ENCODE measurements at regions not wholly inside any gene's neighbourhood (a gene's known extent, or its start where the extent isn't known, plus 50 kb on each side); places are given as distances from the start of the nearest gene placed in this dataset.

DNA sequence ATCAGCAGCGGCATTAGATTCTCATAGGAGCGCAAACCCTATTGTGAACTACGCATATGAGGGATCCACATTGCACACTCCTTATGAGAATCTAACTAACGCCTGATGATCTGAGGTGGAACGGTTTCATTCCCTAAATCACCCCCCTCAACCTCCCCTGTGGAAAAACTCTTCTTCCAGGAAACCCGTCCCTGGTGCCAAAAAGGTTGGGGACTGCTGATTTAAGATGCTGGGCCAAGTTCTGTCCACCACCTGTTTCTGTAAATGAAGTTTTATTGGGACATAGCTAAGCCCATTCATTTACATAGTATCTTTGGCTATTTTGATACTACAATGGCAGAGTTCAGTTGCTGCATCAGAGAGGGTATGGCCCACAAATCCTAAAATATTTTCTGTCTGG, 268.2 kb upstream of the PRDM1 start:
- no peak for DNase-seq (ENCODE audit: low read depth in 2 of 3, low spot score in 1 of 3)

DNA sequence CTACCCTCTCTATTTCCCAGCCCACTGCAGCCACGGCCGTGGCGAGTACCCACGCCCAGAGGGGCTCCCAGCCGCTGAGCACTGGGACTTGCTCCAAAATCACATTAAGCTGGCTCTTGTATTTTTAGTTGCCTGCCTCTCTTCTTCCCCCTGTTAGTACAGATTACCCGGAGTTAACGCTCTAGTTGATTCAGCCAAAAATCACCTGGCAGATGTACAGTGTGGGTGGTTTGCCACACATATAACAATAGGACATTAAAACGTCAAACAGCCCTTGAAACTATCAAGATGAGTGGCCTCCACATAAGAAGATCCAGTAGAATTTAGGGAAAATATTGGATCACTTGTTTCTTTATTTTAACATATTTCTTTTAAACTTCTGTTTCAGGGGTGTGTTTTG, 268.8 kb upstream of the PRDM1 start:
- no peak for DNase-seq (ENCODE audit: low read depth in 2 of 3, low spot score in 1 of 3)

DNA sequence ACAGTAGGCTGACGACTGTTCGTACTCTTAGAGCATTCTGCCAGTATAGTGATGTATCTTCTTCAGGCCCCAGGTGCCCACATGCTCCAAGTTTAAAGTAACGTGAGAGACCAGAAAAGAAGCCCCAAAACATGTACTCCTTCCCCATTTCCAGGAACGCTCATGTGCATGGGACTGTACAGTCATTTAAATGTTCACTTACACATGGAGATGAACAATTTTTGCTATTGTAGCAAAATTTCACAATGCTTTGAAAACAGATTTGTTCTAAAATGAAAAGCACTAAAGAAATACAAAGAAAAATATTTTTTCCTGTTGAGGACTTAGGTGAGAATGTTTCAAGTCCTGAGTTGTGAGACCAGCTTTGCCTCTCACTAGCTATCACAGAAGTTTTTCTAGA, 269.3 kb upstream of the PRDM1 start:
- DNase-seq (ENCODE audit: low read depth in 2 of 3, low spot score in 1 of 3): no peak

DNA sequence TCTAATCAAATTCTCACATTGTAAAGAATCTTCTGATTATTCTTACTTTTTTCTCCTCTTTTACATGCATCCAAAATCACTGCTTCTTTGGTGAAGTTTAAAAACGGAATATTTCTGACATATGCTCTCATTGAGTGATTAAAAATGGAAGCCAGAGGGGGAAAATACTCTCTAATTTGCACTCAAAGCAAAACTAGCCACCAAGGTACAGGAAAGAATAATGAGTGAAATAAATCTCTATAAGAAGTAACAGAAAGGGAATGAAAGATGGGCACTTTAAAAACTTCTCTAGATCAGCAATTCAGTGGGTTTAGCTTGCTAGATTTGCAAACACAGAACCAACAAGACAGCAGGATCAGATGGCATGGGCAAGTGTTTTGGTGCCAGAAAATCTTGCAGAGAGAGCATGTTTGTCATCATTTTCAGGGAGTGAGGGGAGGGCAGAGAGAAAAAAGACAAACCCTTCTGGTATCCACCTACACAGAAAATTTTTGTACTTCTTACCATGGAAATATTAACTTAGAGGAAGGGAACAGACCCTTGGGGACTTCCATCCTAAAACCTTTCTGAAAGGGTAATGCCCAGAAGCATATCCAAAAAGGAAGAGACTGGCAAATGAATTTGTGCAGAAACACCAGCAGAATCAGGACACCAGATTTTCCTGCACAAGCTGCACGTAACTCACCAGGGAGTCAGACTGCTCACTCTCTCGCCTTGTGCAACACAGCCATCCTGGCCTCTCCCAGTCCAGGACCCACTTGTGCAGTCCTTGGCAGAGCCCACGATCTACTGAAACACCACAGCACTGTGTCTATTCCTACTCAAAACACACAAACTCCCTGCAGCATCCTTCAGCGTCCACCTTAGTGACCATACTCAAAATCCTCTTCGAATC, 270.2 kb upstream of the PRDM1 start:
- no peak for DNase-seq (ENCODE audit: low read depth in 2 of 3, low spot score in 1 of 3)

DNA sequence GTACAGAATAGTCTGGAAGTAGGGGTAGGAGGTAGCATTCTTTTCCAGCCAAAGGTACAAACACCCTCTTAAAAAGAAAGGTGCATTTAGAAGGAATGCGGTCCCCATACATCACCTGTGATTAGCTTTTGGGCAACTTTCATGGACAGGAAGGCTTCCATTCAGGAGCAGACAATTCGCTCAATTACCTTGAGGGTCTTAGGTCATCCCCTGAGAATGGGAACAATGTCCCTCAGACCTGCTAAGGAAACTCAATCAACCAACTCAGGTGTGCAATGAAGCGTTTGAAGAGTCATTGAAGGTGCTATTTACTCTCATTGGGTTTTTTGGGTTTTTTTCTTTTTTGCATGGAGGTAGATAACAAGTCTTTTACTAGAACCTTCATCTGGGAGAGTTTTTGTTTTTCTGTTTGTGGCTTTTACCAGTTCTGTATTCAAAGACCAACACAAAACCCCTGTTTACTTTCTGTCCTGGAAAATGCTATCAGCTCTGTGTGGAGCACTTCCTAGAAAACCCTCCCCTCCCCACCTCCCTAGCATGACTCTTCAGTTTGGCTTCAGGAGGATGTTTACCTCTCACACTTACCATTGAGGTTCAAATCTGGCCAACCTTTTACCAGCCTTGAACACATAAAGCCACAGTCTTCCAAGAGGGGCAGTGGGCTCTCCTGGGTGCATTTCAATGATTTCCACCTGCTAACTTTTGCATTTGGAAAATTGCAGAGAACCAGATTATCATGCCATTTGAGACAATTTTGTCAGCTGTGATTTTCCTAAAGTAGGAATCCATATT, 271.2 kb upstream of the PRDM1 start:
- no peak for DNase-seq (ENCODE audit: low read depth in 2 of 3, low spot score in 1 of 3)

DNA sequence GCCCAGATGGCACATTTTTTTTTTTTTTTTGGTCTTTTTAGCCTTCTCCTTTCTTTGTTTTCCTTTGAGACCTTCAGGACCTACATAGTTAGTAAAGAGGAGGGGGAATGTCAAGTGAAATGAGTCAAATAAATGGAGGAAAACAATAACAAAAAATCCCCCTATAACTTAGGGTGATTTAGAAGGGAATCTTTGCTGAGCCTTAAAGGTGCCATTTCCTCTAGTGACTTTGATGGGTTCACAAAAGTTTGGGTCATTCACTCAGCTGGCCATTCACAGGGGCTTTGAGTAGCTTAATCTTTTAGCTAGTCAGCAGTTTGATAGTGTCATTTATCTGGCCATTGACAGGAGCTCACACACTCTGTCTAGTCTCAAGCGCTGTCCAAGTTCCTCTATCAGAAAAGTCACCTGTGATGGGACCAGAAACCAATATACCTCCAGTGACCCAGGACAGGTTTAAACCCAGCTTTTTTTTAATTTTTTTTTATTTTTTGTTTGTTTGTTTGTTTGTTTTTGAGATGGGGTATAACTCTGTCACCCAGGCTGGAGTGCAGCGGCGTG, 275.1 kb upstream of the PRDM1 start:
- no peak for DNase-seq (ENCODE audit: low read depth in 2 of 3, low spot score in 1 of 3)

DNA sequence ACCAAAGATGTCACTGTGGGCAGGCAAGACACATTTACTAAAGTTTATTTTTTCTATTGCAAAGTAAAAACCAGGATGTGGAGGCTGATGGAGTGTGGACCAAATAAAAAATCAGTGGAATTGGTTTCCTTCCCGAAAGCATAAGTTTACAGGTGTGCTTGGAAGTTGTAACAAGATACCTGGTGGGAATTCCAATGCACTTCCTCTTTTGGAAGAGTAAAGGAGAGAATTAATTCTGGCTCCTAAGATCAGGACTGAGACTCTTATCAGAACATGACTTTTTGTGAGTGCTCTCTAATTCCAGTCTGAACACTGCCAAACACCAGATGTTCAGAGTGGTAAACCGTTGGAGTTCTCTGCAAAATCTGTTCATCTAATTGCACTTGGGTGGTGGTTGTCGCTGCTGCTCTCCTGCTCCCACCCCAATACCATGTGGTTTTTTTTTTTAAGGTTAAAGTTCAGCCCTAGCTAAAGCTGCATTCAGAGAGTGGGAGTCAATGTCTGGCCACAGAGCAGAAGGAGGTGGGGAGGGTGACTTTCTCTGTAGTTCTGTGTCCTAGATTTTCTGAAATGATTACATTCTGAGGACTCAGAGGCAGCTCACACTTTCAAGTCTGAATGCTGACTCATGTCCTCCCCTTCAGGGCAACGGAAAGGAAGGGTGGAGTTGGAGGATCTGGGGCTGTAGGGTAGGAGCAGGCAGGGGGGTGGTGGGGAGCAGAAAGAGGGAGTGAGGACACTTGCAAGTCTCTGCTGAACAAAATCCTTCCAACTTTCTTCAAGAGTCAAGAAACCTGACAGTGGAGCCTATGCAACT, 275.8 kb upstream of the PRDM1 start:
- DNase-seq (ENCODE audit: low read depth in 2 of 3, low spot score in 1 of 3): peak; percentile 43 to 55 (median 44)

DNA sequence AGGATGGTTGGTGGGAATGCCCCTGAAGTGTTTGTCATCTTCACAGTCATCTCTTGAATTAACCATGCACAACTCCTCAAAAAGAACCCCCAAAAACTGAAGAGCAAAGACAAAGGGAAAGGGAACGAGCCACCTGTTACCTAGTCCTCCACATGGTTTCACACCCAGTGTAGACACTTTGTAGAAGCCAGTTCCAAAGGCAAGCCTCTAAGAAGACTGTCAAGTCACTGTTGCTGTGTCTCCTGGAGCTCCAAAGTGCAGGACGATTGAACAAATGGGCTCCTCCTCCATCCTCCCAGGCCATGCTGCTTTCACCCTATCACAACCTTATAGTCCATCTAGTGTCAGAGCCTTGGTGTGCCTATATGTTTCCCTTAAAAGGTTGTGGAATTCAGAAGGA, 277.6 kb upstream of the PRDM1 start:
- DNase-seq (ENCODE audit: low read depth in 2 of 3, low spot score in 1 of 3): no peak

DNA sequence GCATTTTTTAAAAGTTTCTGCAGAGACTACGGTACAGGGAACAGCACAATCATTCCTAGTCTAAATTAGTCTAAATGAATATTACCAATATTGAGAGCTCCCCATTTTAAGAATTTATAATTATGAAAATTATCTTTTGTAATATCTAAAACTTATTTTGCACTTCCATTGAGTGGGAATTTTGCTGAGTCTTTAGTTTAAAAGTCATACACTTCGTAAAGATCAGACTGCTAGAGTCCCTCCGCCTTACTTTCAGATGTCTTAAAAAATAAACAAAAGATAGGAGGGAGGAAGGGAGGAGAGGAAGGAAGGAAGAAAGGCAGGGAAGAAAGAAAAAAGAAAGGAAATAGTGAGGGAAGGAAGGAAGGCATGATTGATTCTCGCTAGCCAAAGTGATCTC, 278.2 kb upstream of the PRDM1 start:
- no peak for DNase-seq (ENCODE audit: low read depth in 2 of 3, low spot score in 1 of 3)

DNA sequence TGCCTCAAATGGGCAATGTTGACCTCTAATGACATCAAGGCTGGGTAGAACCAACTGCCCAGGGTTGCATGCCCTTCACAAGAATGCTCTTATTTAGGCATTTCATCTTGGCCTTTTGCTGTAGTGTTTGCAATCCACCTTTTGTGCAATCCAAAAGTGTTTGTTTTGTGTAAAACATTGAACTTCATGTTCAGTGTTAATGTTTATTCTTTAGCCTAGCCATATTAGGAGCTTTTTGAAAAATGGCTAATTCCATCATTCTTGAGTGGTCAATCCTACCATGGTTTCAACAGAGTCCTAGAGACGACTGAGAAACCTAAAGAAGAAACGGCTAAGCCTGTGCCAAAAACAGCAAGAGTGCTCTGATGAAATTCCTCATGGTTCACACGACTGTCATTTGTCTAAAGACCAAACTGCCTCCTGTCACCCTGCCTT, 279.6 kb upstream of the PRDM1 start:
- DNase-seq (ENCODE audit: low read depth in 2 of 3, low spot score in 1 of 3): no peak

DNA sequence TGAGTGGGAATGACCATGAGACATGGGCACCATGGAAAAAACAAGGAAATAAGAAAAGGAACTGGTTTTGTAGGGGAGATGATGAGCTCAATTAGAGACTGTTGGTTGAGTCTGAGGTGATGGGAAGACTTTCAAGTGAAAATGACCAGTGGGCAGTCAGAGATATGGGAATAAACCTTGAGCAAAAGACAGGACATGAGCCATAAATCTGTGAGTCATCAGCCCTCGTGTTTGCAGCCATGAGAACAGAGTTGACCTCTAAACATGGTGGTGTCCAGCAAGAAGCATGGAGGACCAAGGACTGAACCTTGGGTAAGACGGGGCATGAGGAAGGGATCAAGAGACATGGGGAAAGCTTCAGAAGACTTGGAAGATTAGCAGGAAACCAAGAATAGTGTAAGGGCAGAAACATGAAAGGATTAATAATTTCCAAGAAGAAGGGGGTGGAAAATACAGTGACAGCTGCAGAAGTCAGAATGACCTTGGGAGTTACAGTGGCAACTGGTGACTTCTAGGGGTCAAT, 280.6 kb upstream of the PRDM1 start:
- no peak for DNase-seq (ENCODE audit: low read depth in 2 of 3, low spot score in 1 of 3)

DNA sequence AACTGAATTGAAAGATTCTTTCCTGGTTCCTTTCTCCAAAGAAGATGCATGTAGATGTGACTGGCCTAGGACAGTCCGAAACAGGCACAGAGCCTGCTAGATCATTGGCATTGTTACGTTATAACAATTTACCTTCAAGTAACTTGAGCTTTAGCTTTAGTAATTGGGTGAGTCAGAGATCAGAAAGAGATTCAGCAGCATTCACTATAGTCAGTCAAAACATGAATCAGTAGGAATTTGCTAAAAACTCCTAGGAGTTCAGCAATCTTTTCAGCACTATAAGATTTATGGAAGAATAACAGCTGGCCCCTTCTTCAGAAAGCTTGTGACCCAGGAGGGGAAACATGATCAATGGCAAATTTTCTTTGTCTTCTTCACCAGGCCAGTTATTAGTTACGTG, 281.7 kb upstream of the PRDM1 start:
- DNase-seq (ENCODE audit: low read depth in 2 of 3, low spot score in 1 of 3): no peak

DNA sequence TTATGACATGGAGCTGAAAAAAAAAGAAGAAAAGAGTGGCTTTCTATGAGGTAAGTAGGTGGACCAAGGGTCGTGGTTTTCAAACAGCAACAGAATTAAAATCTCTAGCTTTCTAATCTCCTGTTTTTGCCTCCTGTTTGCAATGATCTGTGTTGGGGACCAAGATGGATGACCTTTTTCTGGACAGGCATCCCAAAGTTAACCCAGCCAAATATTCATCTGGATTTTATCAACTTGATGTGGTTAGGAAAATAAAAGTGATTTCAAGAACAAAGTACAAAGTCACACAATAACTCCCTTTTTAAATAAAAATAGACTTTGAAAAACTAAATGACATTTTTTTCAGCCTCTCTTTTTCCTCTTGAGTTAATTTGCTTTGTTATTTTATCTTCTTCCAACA, 282.1 kb upstream of the PRDM1 start:
- no peak for DNase-seq (ENCODE audit: low read depth in 2 of 3, low spot score in 1 of 3)

DNA sequence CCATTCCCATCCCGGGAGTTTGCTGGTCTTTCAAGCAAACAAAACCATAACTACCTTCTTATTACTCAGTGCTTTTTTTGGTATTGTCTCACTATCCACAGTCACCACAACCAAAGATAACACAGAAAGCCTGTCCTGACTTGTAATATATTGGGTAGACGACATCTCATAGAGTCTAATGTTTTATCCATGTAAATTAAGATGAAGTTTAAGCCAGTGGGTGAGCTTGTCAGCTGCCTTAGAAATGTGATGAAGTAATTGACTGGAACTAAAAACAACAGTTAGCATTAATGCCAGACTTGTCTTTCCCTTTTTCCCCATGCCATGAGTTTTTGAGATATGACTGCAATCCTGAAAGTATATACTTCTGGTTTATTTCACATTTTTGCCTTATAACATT, 282.7 kb upstream of the PRDM1 start:
- DNase-seq (ENCODE audit: low read depth in 2 of 3, low spot score in 1 of 3): no peak

DNA sequence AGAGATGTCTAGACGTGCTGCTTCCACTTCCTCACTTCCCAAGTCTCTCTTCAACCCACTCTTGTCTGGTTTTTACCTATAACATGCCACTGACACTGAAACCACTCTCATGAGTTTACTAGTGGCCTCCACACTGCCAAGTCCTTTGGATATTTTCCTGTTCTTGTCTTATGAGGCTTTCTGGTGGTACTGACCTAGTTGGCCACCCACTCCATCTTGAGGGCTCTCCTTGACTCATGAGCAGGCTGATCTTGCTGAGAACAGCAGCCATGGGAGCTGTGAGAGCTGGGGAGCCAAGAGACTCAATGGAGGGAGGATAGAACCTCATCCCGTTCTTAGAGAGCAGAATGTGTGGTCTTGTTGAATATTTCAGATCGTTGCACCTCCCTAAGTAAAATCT, 283.4 kb upstream of the PRDM1 start:
- DNase-seq (ENCODE audit: low read depth in 2 of 3, low spot score in 1 of 3): no peak

DNA sequence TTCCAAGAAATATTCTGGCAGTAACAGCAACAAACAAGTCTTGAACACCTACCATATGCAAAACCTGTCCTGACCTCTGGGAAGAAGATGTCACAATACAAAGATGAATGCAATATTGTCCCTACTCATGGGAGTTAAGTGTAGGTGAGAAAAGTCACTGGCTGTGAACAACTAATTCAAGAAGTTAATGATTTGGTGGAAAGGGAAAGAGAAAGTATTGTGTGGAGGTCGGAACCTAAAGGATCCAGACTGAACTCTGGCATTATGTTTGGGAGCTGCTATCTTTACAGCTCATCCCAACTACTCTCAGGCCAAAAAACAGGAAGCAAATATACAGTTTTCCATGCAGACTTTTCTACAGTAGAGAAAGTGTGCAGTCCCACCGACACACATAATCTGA, 285.3 kb upstream of the PRDM1 start:
- no peak for DNase-seq (ENCODE audit: low read depth in 2 of 3, low spot score in 1 of 3)

DNA sequence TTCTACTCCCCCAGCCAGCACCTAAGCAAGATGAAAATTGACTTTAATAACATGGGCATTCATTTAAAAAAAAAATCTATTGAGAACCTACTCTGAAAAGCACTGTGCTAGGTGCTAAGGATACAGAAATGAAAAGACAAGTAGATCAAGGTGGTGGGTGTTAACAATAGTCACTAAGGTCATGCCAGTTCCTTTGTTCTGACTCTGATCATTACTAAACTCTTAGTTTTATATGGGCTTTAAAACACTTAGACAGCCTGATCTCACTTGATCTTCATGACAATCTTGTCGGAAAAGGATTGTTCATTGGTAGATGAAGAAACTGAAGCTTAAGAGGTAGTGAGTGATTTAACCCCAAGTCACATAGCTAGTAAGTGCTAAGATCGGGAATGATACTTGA, 285.7 kb upstream of the PRDM1 start:
- no peak for DNase-seq (ENCODE audit: low read depth in 2 of 3, low spot score in 1 of 3)

DNA sequence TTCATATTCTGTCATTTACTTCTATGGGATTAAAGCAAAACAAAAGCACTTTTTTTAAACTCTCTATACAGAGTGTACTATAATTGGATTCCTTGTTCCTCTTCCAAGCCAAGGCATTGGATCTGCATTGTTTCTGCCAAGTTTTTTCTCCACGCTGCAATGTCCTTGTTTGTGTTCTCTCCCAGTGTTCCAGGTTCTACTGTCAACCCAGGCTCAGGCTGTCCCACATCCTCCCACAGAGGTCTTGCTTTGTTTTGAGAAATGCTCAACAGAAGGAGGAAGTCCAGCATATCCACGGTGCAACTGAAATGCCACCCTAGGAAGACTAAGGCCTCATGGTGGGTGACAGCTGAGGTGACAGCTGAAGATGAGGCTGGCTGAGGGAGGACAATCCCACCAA, 287.1 kb upstream of the PRDM1 start:
- no peak for DNase-seq (ENCODE audit: low read depth in 2 of 3, low spot score in 1 of 3)

DNA sequence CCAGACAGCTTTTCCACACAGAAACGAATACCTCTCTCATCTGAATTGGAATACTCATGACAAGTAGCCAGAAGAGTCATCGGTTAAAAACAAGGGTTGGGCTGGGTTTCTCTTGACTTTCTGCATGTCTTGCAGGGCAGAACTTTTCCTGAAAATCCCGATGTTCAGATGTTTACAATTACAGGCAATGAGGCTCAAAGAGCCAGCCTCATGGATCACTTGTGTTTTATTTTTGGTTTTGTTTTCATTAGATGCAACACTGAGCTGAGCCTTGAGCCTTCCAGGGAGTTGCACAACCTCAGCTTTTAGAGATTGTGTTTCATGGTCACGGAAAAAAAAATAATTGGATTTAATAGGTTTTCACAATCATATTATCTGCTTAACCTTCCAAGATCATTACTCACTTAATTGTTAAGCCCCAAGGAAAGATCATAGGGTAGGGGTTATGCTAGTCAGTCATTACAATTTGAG, 288.1 kb upstream of the PRDM1 start:
- no peak for DNase-seq (ENCODE audit: low read depth in 2 of 3, low spot score in 1 of 3)

DNA sequence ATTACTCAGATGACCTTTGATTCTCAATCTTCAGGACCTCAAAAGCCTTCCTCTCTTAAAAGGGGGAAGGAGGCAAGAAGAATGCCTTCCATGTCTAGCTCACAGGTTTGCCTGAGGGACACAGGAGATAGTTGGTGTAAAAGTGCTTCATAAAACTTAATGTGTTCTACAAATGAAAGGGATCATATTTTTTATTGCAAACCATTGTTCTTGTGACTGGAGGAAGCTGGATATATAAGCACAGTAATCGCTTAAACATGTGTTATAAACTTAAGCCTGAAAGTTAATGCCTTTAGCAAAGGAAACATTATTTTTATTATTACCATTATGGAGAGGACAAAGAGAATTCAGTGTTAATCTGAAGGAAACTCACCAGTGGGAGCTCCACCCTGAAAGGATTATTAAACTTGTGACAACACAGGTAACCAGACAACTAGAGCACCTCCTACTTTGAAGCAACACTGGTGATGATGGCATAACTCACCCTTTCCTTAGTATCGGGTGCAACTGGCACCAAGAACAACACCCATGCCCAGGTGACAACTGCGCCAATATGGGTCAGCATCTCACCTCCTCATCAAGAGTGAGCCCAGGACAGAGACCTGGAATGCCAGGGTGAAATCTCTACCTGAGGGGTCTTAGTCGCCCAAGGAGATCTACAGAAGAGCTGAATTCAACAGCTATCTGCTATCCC, 288.7 kb upstream of the PRDM1 start:
- no peak for DNase-seq (ENCODE audit: low read depth in 2 of 3, low spot score in 1 of 3)

All from stimulated activated CD4-positive, alpha-beta T cell treated with anti-CD3 and anti-CD28 coated beads, Interleukin-12 subunit alpha, Interleukin-12 subunit beta, amount 100 ng/mL, for 48 hours (primary cell).